ENCODE measurements at regions not wholly inside any gene's neighbourhood (a gene's known extent, or its start where the extent isn't known, plus 50 kb on each side); places are given as distances from the start of the nearest gene placed in this dataset.

GRCh38 chr4:164009435-164009834 lies 514.9 kb downstream of the TMA16 start:
- no peak overlapping the region for H3K27ac ChIP-seq (ENCODE audit: low read depth in 1 of 3, low read length in 2 of 3)
- peaks cover 0 to 2% of the 10 kb centered on the region in 2 donors for H3K9me3 ChIP-seq (ENCODE audit: control insufficient read depth in 2 of 2, insufficient read depth in 1 of 2, low read depth in 1 of 2, low read length in 1 of 2)
- H3K27me3 ChIP-seq (ENCODE audit: control insufficient read depth in 3 of 3, insufficient read depth in 3 of 3, low read length in 3 of 3) = no peaks in the 10 kb centered on the region
- FAIRE-seq (no peak), DNase-seq (no peak)
- no peak overlapping the region for H3K4me3 ChIP-seq (ENCODE audit: low read depth in 1 of 3, low read length in 3 of 3)
- 76 to 87% (median 86%) methylated on average over 1 of the region's 1 CpG for WGBS, 3 donors
- H3K36me3 ChIP-seq (ENCODE audit: control insufficient read depth in 3 of 3, insufficient read depth in 2 of 3, low read depth in 1 of 3, low read length in 3 of 3) = no peaks in the 10 kb centered on the region
- H3K4me1 ChIP-seq (ENCODE audit: control insufficient read depth in 3 of 3, insufficient read depth in 2 of 3, low read depth in 1 of 3, low read length in 2 of 3) = no peaks in the 10 kb centered on the region

DNA sequence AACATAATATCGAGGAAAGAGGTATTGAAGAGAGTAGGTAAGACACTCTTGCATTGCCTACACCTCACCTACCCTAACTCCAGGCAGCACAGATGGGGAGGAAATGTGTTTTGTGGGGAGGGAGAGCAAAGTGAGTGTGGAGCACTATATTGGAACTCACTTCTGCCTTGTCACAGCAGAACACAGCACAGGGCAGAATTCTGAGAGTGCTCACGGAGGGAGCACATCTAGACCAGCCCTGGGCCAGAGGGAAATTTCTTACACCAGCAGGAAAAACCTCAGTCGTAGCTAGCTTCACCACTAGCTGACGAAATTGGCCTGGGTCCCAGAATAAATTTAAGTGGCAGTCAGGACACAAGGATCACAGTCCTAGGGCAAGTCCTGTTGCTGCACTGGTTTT lies 517.3 kb downstream of the TMA16 start:
- no peaks in the 10 kb centered on the region for H3K4me1 ChIP-seq (ENCODE audit: control insufficient read depth in 3 of 3, insufficient read depth in 2 of 3, low read depth in 1 of 3, low read length in 2 of 3)
- no peaks in the 10 kb centered on the region for H3K9me3 ChIP-seq (ENCODE audit: control insufficient read depth in 2 of 2, insufficient read depth in 1 of 2, low read depth in 1 of 2, low read length in 1 of 2)
- 58 to 68% (median 63%) methylated on average over 4 of the region's 4 CpGs for WGBS, 3 donors
- no peaks in the 10 kb centered on the region for H3K36me3 ChIP-seq (ENCODE audit: control insufficient read depth in 3 of 3, insufficient read depth in 2 of 3, low read depth in 1 of 3, low read length in 3 of 3)
- DNase-seq (no peak), FAIRE-seq (no peak)
- no peak overlapping the region for H3K4me3 ChIP-seq (ENCODE audit: low read depth in 1 of 3, low read length in 3 of 3)
- no peaks in the 10 kb centered on the region for H3K27me3 ChIP-seq (ENCODE audit: control insufficient read depth in 3 of 3, insufficient read depth in 3 of 3, low read length in 3 of 3)
- H3K27ac ChIP-seq (ENCODE audit: low read depth in 1 of 3, low read length in 2 of 3) = no peak overlapping the region

- FAIRE-seq = no peak
- no peaks in the 10 kb centered on the region for H3K4me1 ChIP-seq (ENCODE audit: control insufficient read depth in 3 of 3, insufficient read depth in 2 of 3, low read depth in 1 of 3, low read length in 2 of 3)
- no peak overlapping the region for H3K27ac ChIP-seq (ENCODE audit: low read depth in 1 of 3, low read length in 2 of 3)
- no peaks in the 10 kb centered on the region for H3K36me3 ChIP-seq (ENCODE audit: control insufficient read depth in 3 of 3, insufficient read depth in 2 of 3, low read depth in 1 of 3, low read length in 3 of 3)
- WGBS, 3 donors = 8 to 13% (median 12%) methylated on average over 3 of the region's 3 CpGs
- H3K4me3 ChIP-seq (ENCODE audit: low read depth in 1 of 3, low read length in 3 of 3) = no peak overlapping the region
- DNase-seq = peak; percentile 1 to 11
- H3K9me3 ChIP-seq (ENCODE audit: control insufficient read depth in 2 of 2, insufficient read depth in 1 of 2, low read depth in 1 of 2, low read length in 1 of 2) = no peaks in the 10 kb centered on the region
- H3K27me3 ChIP-seq (ENCODE audit: control insufficient read depth in 3 of 3, insufficient read depth in 3 of 3, low read length in 3 of 3) = no peaks in the 10 kb centered on the region
Observed at GRCh38 chr4:164012396-164013027, 518.0 kb downstream of the TMA16 start.

DNA sequence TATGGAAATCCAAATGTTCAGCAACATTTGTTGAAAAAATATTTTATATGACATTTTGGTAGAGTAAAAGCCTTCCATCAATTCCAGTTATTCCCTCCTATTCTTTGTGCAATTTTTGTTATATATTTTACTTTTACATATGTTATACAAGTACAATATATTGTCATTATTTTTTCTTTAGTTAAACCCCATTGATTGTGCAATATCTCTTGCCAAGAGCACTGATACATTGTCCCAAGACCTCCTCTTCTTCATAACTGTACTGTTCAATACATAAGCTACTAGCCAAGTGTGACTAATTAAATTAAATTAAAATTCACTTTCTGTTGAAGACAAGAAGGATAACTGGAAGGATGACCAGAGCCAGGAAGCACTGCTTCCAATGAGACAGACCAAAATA lies 527.5 kb downstream of the TMA16 start:
- Histone ChIP-seq H3K27ac (ENCODE audit: low read depth in 1 of 3, low read length in 2 of 3) (no peak overlapping the region), H3K36me3 (ENCODE audit: control insufficient read depth in 3 of 3, insufficient read depth in 2 of 3, low read depth in 1 of 3, low read length in 3 of 3) (no peaks in the 10 kb centered on the region), H3K9me3 (ENCODE audit: control insufficient read depth in 2 of 2, insufficient read depth in 1 of 2, low read depth in 1 of 2, low read length in 1 of 2) (peaks cover 0 to 13% of the 10 kb centered on the region in 2 donors), H3K4me3 (ENCODE audit: low read depth in 1 of 3, low read length in 3 of 3) (no peak overlapping the region), H3K4me1 (ENCODE audit: control insufficient read depth in 3 of 3, insufficient read depth in 2 of 3, low read depth in 1 of 3, low read length in 2 of 3) (no peaks in the 10 kb centered on the region), H3K27me3 (ENCODE audit: control insufficient read depth in 3 of 3, insufficient read depth in 3 of 3, low read length in 3 of 3) (no peaks in the 10 kb centered on the region)
- FAIRE-seq = no peak
- DNase-seq = no peak

DNA sequence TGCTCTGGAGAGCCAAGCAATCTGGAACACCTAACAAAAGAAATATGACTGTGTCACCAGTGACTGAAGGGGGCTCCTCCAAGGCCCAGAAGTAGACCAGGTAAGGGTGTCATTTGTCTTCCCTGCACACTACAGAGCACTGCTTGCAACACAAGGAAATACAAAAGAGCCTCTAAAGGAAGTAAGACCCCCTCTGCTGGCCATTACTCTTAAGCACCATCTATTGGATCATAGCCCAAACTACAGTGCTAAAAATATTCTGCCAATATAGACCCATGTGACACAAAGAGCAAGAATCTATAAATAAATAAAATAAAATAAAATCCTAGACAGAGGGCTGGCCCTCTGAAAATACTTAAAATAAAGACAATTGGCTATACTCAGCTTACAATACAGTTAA lies 528.7 kb downstream of the TMA16 start:
- DNase-seq = no peak
- FAIRE-seq = no peak
- Histone ChIP-seq H3K4me1 (ENCODE audit: control insufficient read depth in 3 of 3, insufficient read depth in 2 of 3, low read depth in 1 of 3, low read length in 2 of 3) (no peaks in the 10 kb centered on the region), H3K9me3 (ENCODE audit: control insufficient read depth in 2 of 2, insufficient read depth in 1 of 2, low read depth in 1 of 2, low read length in 1 of 2) (peaks cover 0 to 13% of the 10 kb centered on the region in 2 donors), H3K36me3 (ENCODE audit: control insufficient read depth in 3 of 3, insufficient read depth in 2 of 3, low read depth in 1 of 3, low read length in 3 of 3) (no peaks in the 10 kb centered on the region), H3K27ac (ENCODE audit: low read depth in 1 of 3, low read length in 2 of 3) (no peak overlapping the region), H3K4me3 (ENCODE audit: low read depth in 1 of 3, low read length in 3 of 3) (no peak overlapping the region), H3K27me3 (ENCODE audit: control insufficient read depth in 3 of 3, insufficient read depth in 3 of 3, low read length in 3 of 3) (no peaks in the 10 kb centered on the region)

DNA sequence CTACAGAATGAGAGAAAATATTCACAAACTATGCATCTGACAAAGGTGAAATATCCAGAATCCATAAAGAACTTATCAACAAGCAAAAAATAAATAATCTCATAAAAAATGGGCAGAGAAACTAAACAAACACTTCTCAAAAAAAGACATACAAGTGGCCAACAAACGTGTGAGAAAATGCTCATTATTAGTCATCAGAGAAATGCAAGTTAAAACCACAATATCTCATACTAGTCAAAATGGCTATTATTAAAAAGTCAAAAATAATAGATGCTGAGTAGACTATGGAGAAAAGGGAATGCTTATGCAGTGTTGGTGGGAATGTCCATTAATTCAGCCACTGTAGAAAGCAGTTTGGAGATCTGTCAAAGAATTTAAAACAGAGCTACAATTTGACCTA lies 533.3 kb downstream of the TMA16 start:
- Histone ChIP-seq H3K9me3 (ENCODE audit: control insufficient read depth in 2 of 2, insufficient read depth in 1 of 2, low read depth in 1 of 2, low read length in 1 of 2) (peaks cover 0 to 5% of the 10 kb centered on the region in 2 donors), H3K4me3 (ENCODE audit: low read depth in 1 of 3, low read length in 3 of 3) (no peak overlapping the region), H3K36me3 (ENCODE audit: control insufficient read depth in 3 of 3, insufficient read depth in 2 of 3, low read depth in 1 of 3, low read length in 3 of 3) (no peaks in the 10 kb centered on the region), H3K27ac (ENCODE audit: low read depth in 1 of 3, low read length in 2 of 3) (no peak overlapping the region), H3K27me3 (ENCODE audit: control insufficient read depth in 3 of 3, insufficient read depth in 3 of 3, low read length in 3 of 3) (no peaks in the 10 kb centered on the region), H3K4me1 (ENCODE audit: control insufficient read depth in 3 of 3, insufficient read depth in 2 of 3, low read depth in 1 of 3, low read length in 2 of 3) (no peaks in the 10 kb centered on the region)
- FAIRE-seq (no peak), DNase-seq (no peak)
- 47 to 57% (median 47%) methylated on average over 1 of the region's 1 CpG for WGBS, 3 donors

- FAIRE-seq (no peak), DNase-seq (no peak)
- peaks cover 0 to 19% of the 10 kb centered on the region in 2 donors for H3K9me3 ChIP-seq (ENCODE audit: control insufficient read depth in 2 of 2, insufficient read depth in 1 of 2, low read depth in 1 of 2, low read length in 1 of 2)
- no peak overlapping the region for H3K27ac ChIP-seq (ENCODE audit: low read depth in 1 of 3, low read length in 2 of 3)
- H3K36me3 ChIP-seq (ENCODE audit: control insufficient read depth in 3 of 3, insufficient read depth in 2 of 3, low read depth in 1 of 3, low read length in 3 of 3) = no peaks in the 10 kb centered on the region
- no peak overlapping the region for H3K4me3 ChIP-seq (ENCODE audit: low read depth in 1 of 3, low read length in 3 of 3)
- no peaks in the 10 kb centered on the region for H3K4me1 ChIP-seq (ENCODE audit: control insufficient read depth in 3 of 3, insufficient read depth in 2 of 3, low read depth in 1 of 3, low read length in 2 of 3)
- H3K27me3 ChIP-seq (ENCODE audit: control insufficient read depth in 3 of 3, insufficient read depth in 3 of 3, low read length in 3 of 3) = no peaks in the 10 kb centered on the region
- WGBS, 3 donors = 3 to 28% (median 11%) methylated on average over 1 of the region's 1 CpG
Observed at GRCh38 chr4:164039482-164039881, 545.0 kb downstream of the TMA16 start.

DNA sequence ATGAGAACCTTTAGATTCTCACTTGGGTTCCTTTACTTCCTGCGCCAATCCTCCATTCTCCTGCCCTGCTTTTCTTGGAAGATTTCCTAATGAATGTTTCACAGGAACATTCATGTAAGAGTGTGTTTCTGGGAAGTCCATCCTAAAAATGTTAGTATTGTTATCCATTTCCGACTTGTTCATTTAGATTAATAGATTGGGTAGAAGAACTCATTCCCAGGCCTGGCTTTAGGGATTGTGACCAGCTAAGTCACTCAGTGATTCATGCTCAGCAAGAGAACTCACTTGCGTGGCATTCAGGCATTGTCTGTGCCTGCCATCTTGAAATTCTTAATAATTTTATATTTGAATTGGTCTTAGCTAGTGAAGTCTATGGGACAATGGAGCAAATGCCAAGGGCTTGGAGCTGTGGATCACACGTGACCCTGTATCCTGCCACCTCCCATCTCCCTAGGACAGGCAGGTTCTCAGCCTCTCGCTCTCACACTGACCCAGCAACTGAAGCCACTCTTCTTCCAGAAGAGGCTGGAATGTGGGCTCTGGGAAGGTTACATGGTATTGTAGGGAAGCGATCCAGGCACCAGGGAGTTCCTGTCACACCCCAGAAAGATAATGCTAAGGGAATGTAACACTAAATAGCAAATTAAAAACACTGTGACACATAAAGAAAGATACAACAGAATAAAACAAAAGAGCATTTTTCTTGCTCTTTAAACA lies 562.1 kb downstream of the TMA16 start:
- H3K27me3 ChIP-seq (ENCODE audit: control insufficient read depth in 3 of 3, insufficient read depth in 3 of 3, low read length in 3 of 3) = no peaks in the 10 kb centered on the region
- FAIRE-seq (no peak), DNase-seq (no peak)
- H3K4me3 ChIP-seq (ENCODE audit: low read depth in 1 of 3, low read length in 3 of 3) = no peak overlapping the region
- no peak overlapping the region for H3K27ac ChIP-seq (ENCODE audit: low read depth in 1 of 3, low read length in 2 of 3)
- no peaks in the 10 kb centered on the region for H3K36me3 ChIP-seq (ENCODE audit: control insufficient read depth in 3 of 3, insufficient read depth in 2 of 3, low read depth in 1 of 3, low read length in 3 of 3)
- 80 to 85% (median 84%) methylated on average over 6 of the region's 6 CpGs for WGBS, 3 donors
- H3K9me3 ChIP-seq (ENCODE audit: control insufficient read depth in 2 of 2, insufficient read depth in 1 of 2, low read depth in 1 of 2, low read length in 1 of 2) = peaks cover 0 to 6% of the 10 kb centered on the region in 2 donors
- no peaks in the 10 kb centered on the region for H3K4me1 ChIP-seq (ENCODE audit: control insufficient read depth in 3 of 3, insufficient read depth in 2 of 3, low read depth in 1 of 3, low read length in 2 of 3)

All from small intestine (tissue), 7 donors.